ENCODE measurements at regions not wholly inside any gene's neighbourhood (a gene's known extent, or its start where the extent isn't known, plus 50 kb on each side); places are given as distances from the start of the nearest gene placed in this dataset.
"Not testable (repeated sequence)": the region's sequence is repeated elsewhere in the genome, so short reads cannot be mapped to it uniquely, and the experiment has no call there.

- not testable (repeated sequence) for TF ChIP-seq CTCF (conservative IDR thresholded peaks at IDR 0.05; ENCODE audit: low read depth in 2 of 2); JUNB (IDR thresholded peaks at IDR 0.05; ENCODE audit: unreplicated experiment); POLR2AphosphoS5 (IDR thresholded peaks at IDR 0.05; ENCODE audit: low read depth); ETS1 (IDR thresholded peaks at IDR 0.05); EZH2 (IDR thresholded peaks at IDR 0.05; ENCODE audit: low read depth, unreplicated experiment); CREB1 (CRISPR knock-in tag; IDR thresholded peaks at IDR 0.05; ENCODE audit: low read depth); EZH2phosphoT487 (IDR thresholded peaks at IDR 0.05; ENCODE audit: unreplicated experiment)
Observed at GRCh38 chr21:28035692-28036091, 957.0 kb downstream of the LTN1 start.

Measured in GM23338 (cell line).